ENCODE measurements at regions not wholly inside any gene's neighbourhood (a gene's known extent, or its start where the extent isn't known, plus 50 kb on each side); places are given as distances from the start of the nearest gene placed in this dataset.
A peak's percentile ranks its signal among the peaks of the same experiment; 100 is the strongest.
"Not testable (repeated sequence)": the region's sequence is repeated elsewhere in the genome, so short reads cannot be mapped to it uniquely, and the experiment has no call there.

GRCh38 chr2:117190856-117191559, 623.5 kb upstream of the DDX18 start:
- no peak for DNase-seq (ENCODE audit: low read depth, low spot score)

GRCh38 chr2:117195381-117195780, 619.1 kb upstream of the DDX18 start:
- no peak for DNase-seq (ENCODE audit: low read depth, low spot score)

- DNase-seq (ENCODE audit: low read depth, low spot score): no peak
Measured at GRCh38 chr2:117199511-117199910, 615.0 kb upstream of the DDX18 start.

GRCh38 chr2:117212562-117212961, 601.9 kb upstream of the DDX18 start:
- peak; percentile 13 for DNase-seq (ENCODE audit: low read depth, low spot score)

- DNase-seq (ENCODE audit: low read depth, low spot score): no peak
Measured at GRCh38 chr2:117217145-117217544, 597.3 kb upstream of the DDX18 start.

GRCh38 chr2:117222809-117223208, 591.7 kb upstream of the DDX18 start:
- peak; percentile 3 for DNase-seq (ENCODE audit: low read depth, low spot score)

GRCh38 chr2:117232305-117232704, 582.2 kb upstream of the DDX18 start:
- DNase-seq (ENCODE audit: low read depth, low spot score): peak; percentile 4

GRCh38 chr2:117257362-117257761, 557.1 kb upstream of the DDX18 start:
- DNase-seq (ENCODE audit: low read depth, low spot score): no peak

GRCh38 chr2:117269574-117269973, 544.9 kb upstream of the DDX18 start:
- DNase-seq (ENCODE audit: low read depth, low spot score): peak; percentile 49

- DNase-seq (ENCODE audit: low read depth, low spot score): no peak
Measured at GRCh38 chr2:117271631-117272030, 542.9 kb upstream of the DDX18 start.

GRCh38 chr2:117273009-117273671, 541.4 kb upstream of the DDX18 start:
- peak; percentile 25 for DNase-seq (ENCODE audit: low read depth, low spot score)

GRCh38 chr2:117293012-117293411, 521.5 kb upstream of the DDX18 start:
- no peak for DNase-seq (ENCODE audit: low read depth, low spot score)

- peak; percentile 43 for DNase-seq (ENCODE audit: low read depth, low spot score)
Measured at GRCh38 chr2:117299451-117299850, 515.0 kb upstream of the DDX18 start.

GRCh38 chr2:117308861-117309770, 505.4 kb upstream of the DDX18 start:
- no peak for DNase-seq (ENCODE audit: low read depth, low spot score)

GRCh38 chr2:117321816-117322215, 492.7 kb upstream of the DDX18 start:
- DNase-seq (ENCODE audit: low read depth, low spot score): no peak

- DNase-seq (ENCODE audit: low read depth, low spot score): no peak
Measured at GRCh38 chr2:117323331-117323730, 491.2 kb upstream of the DDX18 start.

- DNase-seq (ENCODE audit: low read depth, low spot score): no peak
Measured at GRCh38 chr2:117330641-117331040, 483.9 kb upstream of the DDX18 start.

GRCh38 chr2:117335967-117336366, 478.5 kb upstream of the DDX18 start:
- no peak for DNase-seq (ENCODE audit: low read depth, low spot score)

GRCh38 chr2:117336496-117336895, 478.0 kb upstream of the DDX18 start:
- DNase-seq (ENCODE audit: low read depth, low spot score): no peak

GRCh38 chr2:117337981-117338380, 476.5 kb upstream of the DDX18 start:
- not testable (repeated sequence) for DNase-seq (ENCODE audit: low read depth, low spot score)

- DNase-seq (ENCODE audit: low read depth, low spot score): no peak
Measured at GRCh38 chr2:117339980-117340379, 474.5 kb upstream of the DDX18 start.

GRCh38 chr2:117341690-117342089, 472.8 kb upstream of the DDX18 start:
- DNase-seq (ENCODE audit: low read depth, low spot score): no peak
